ENCODE measurements at regions not wholly inside any gene's neighbourhood (a gene's known extent, or its start where the extent isn't known, plus 50 kb on each side); places are given as distances from the start of the nearest gene placed in this dataset.

- no peaks in the 10 kb centered on the region for H3K79me2 ChIP-seq (ENCODE audit: insufficient read depth, low read length)
- H2AFZ ChIP-seq (ENCODE audit: insufficient read depth, low read depth, low read length, poor library complexity, severe bottlenecking), result no peak overlapping the region
- no peak for DNase-seq
- H3K4me1 Mint-ChIP-seq, result no peaks in the 10 kb centered on the region
- WGBS (ENCODE audit: insufficient coverage), result 88% methylated on average over 1 of the region's 2 CpGs
- no peaks in the 10 kb centered on the region for H3K36me3 Mint-ChIP-seq
- H3K9me3 Mint-ChIP-seq, result peaks cover 0 to 4% (median 0%) of the 10 kb centered on the region in 7 donors
- no peak for TF ChIP-seq CTCF (IDR thresholded peaks at IDR 0.05)
- no peak overlapping the region for H3K4me3 Mint-ChIP-seq
- H3K27me3 Mint-ChIP-seq (ENCODE audit: low read depth in 3 of 3), result no peaks in the 10 kb centered on the region
- no peaks in the 10 kb centered on the region for H4K20me1 ChIP-seq (ENCODE audit: insufficient read depth, low read length)
- H3K27ac Mint-ChIP-seq, result no peak overlapping the region
- intact Hi-C loops (cut with micrococcal nuclease), result no loop called here
- H3K9ac ChIP-seq (ENCODE audit: insufficient read depth, low read length, poor library complexity, severe bottlenecking), result no peak overlapping the region
- H3K27me3 ChIP-seq (ENCODE audit: control insufficient read depth in 2 of 2, insufficient read depth in 2 of 2, low read length in 2 of 2), result no peaks in the 10 kb centered on the region
- H3K9me3 ChIP-seq (replicated peaks in 1 of 2; ENCODE audit: control insufficient read depth in 1 of 2, insufficient read depth in 1 of 2, low read length in 2 of 2), result no peaks in the 10 kb centered on the region
- no peaks in the 10 kb centered on the region for H3K4me1 ChIP-seq (ENCODE audit: control insufficient read depth in 1 of 2, insufficient read depth in 2 of 2, low read length in 2 of 2)
- H3K27ac ChIP-seq (ENCODE audit: low read depth in 1 of 2, low read length in 2 of 2), result no peak overlapping the region
- H3K4me3 ChIP-seq (replicated peaks in 1 of 3; ENCODE audit: low read depth in 2 of 3, low read length in 3 of 3), result no peak overlapping the region
- no peaks in the 10 kb centered on the region for H3K36me3 ChIP-seq (replicated peaks in 1 of 2; ENCODE audit: control insufficient read depth in 1 of 2, insufficient read depth in 2 of 2, low read length in 2 of 2)
- no peak overlapping the region for H3K4me2 ChIP-seq (replicated peaks; ENCODE audit: extremely low read depth, low read length, poor library complexity, severe bottlenecking)
Measured at GRCh38 chr5:164303646-164304215, 798.3 kb downstream of the MAT2B start.

- H3K36me3 Mint-ChIP-seq, result no peaks in the 10 kb centered on the region
- no peak overlapping the region for H3K4me3 ChIP-seq (replicated peaks in 1 of 3; ENCODE audit: low read depth in 2 of 3, low read length in 3 of 3)
- no peak overlapping the region for H3K9ac ChIP-seq (ENCODE audit: insufficient read depth, low read length, poor library complexity, severe bottlenecking)
- no peaks in the 10 kb centered on the region for H3K79me2 ChIP-seq (ENCODE audit: insufficient read depth, low read length)
- H3K9me3 Mint-ChIP-seq, result peaks cover 0 to 4% (median 0%) of the 10 kb centered on the region in 7 donors
- H3K9me3 ChIP-seq (replicated peaks in 1 of 2; ENCODE audit: control insufficient read depth in 1 of 2, insufficient read depth in 1 of 2, low read length in 2 of 2), result no peaks in the 10 kb centered on the region
- H3K27ac Mint-ChIP-seq, result no peak overlapping the region
- no peak overlapping the region for H3K4me3 Mint-ChIP-seq
- no peak overlapping the region for H3K27ac ChIP-seq (ENCODE audit: low read depth in 1 of 2, low read length in 2 of 2)
- WGBS (ENCODE audit: insufficient coverage), result 100% methylated on average over 2 of the region's 3 CpGs
- intact Hi-C loops (cut with micrococcal nuclease), result no loop called here
- H3K4me2 ChIP-seq (replicated peaks; ENCODE audit: extremely low read depth, low read length, poor library complexity, severe bottlenecking), result no peak overlapping the region
- H3K27me3 ChIP-seq (ENCODE audit: control insufficient read depth in 2 of 2, insufficient read depth in 2 of 2, low read length in 2 of 2), result no peaks in the 10 kb centered on the region
- H2AFZ ChIP-seq (ENCODE audit: insufficient read depth, low read depth, low read length, poor library complexity, severe bottlenecking), result no peak overlapping the region
- DNase-seq, result no peak
- no peaks in the 10 kb centered on the region for H4K20me1 ChIP-seq (ENCODE audit: insufficient read depth, low read length)
- no peaks in the 10 kb centered on the region for H3K4me1 ChIP-seq (ENCODE audit: control insufficient read depth in 1 of 2, insufficient read depth in 2 of 2, low read length in 2 of 2)
- no peaks in the 10 kb centered on the region for H3K4me1 Mint-ChIP-seq
- H3K27me3 Mint-ChIP-seq (ENCODE audit: low read depth in 3 of 3), result no peaks in the 10 kb centered on the region
- H3K36me3 ChIP-seq (replicated peaks in 1 of 2; ENCODE audit: control insufficient read depth in 1 of 2, insufficient read depth in 2 of 2, low read length in 2 of 2), result no peaks in the 10 kb centered on the region
- TF ChIP-seq CTCF (IDR thresholded peaks at IDR 0.05), result no peak
Measured at GRCh38 chr5:164306662-164307061, 801.2 kb downstream of the MAT2B start.

Data from CD14-positive monocyte (primary cell).